Muscle layer of colon (tissue), 2 donors: ENCODE measurements at regions not wholly inside any gene's neighbourhood (a gene's known extent, or its start where the extent isn't known, plus 50 kb on each side); places are given as distances from the start of the nearest gene placed in this dataset.
"Not testable (repeated sequence)": the region's sequence is repeated elsewhere in the genome, so short reads cannot be mapped to it uniquely, and the experiment has no call there.

Experiments used
- H3K27ac ChIP-seq: one replicate; pipeline ENCODE4 v1.7.0; 2013; ENCODE audit warnings: low read depth, mild to moderate bottlenecking, low read length, moderate library complexity
- H3K27me3 ChIP-seq, 2 donors: one replicate each; pipeline ENCODE4 v1.7.0; 2013; ENCODE audit warnings: low read length in 2 of 2, mild to moderate bottlenecking in 2 of 2; ENCODE audit not compliant: insufficient read depth in 2 of 2, control insufficient read depth in 1 of 2
- H3K36me3 ChIP-seq: one replicate; pipeline ENCODE4 v1.7.0; 2013; ENCODE audit warnings: mild to moderate bottlenecking, low read length; ENCODE audit not compliant: insufficient read depth
- H3K4me1 ChIP-seq: one replicate; pipeline ENCODE4 v1.7.0; 2013; ENCODE audit warnings: mild to moderate bottlenecking, low read length; ENCODE audit not compliant: insufficient read depth
- H3K4me3 ChIP-seq, 2 donors: one replicate each; pipeline ENCODE4 v1.7.0; 2013; ENCODE audit warnings: low read length in 2 of 2, low read depth in 1 of 2, mild to moderate bottlenecking in 1 of 2, moderate library complexity in 1 of 2
- H3K9ac ChIP-seq: one replicate; pipeline ENCODE4 v1.7.0; 2013; ENCODE audit warnings: low read length
- H3K9me3 ChIP-seq: one replicate; pipeline ENCODE4 v1.7.0; 2013; ENCODE audit warnings: mild to moderate bottlenecking, low read length
- donor health status: abdominal sarcoma.
- donor health status: Adenocarcinoma of cecum.

- Histone ChIP-seq H3K36me3 (no peaks in the 10 kb centered on the region), H3K9me3 (no peaks in the 10 kb centered on the region), H3K9ac (no peak overlapping the region), H3K4me1 (no peaks in the 10 kb centered on the region), H3K27ac (no peak overlapping the region), H3K27me3 (no peaks in the 10 kb centered on the region), H3K4me3 (no peak overlapping the region)
Observed at GRCh38 chr5:159799701-159800100, 116.6 kb upstream of the ADRA1B start.

- Histone ChIP-seq H3K9me3 (no peaks in the 10 kb centered on the region), H3K4me1 (no peaks in the 10 kb centered on the region), H3K27ac (no peak overlapping the region), H3K36me3 (no peaks in the 10 kb centered on the region), H3K4me3 (no peak overlapping the region), H3K9ac (no peak overlapping the region), H3K27me3 (no peaks in the 10 kb centered on the region)
Observed at GRCh38 chr5:159800131-159800840, 116.0 kb upstream of the ADRA1B start.

GRCh38 chr5:159801303-159801702, 115.0 kb upstream of the ADRA1B start:
- H3K9ac ChIP-seq, result no peak overlapping the region
- no peak overlapping the region for H3K4me3 ChIP-seq
- H3K27me3 ChIP-seq, result no peaks in the 10 kb centered on the region
- H3K27ac ChIP-seq, result no peak overlapping the region
- no peaks in the 10 kb centered on the region for H3K9me3 ChIP-seq
- H3K4me1 ChIP-seq, result no peaks in the 10 kb centered on the region
- H3K36me3 ChIP-seq, result no peaks in the 10 kb centered on the region

- Histone ChIP-seq H3K4me3 (no peak overlapping the region), H3K36me3 (no peaks in the 10 kb centered on the region), H3K27me3 (no peaks in the 10 kb centered on the region), H3K9me3 (no peaks in the 10 kb centered on the region), H3K27ac (no peak overlapping the region), H3K4me1 (no peaks in the 10 kb centered on the region), H3K9ac (no peak overlapping the region)
Observed at GRCh38 chr5:159802661-159803060, 113.6 kb upstream of the ADRA1B start.

GRCh38 chr5:159804121-159804520, 112.2 kb upstream of the ADRA1B start:
- Histone ChIP-seq H3K4me1 (no peaks in the 10 kb centered on the region), H3K36me3 (no peaks in the 10 kb centered on the region), H3K4me3 (no peak overlapping the region), H3K27ac (no peak overlapping the region), H3K9ac (no peak overlapping the region), H3K9me3 (no peaks in the 10 kb centered on the region), H3K27me3 (no peaks in the 10 kb centered on the region)

GRCh38 chr5:159805021-159805420, 111.3 kb upstream of the ADRA1B start:
- H3K27me3 ChIP-seq, result no peaks in the 10 kb centered on the region
- H3K4me3 ChIP-seq, result no peak overlapping the region
- no peak overlapping the region for H3K9ac ChIP-seq
- no peak overlapping the region for H3K27ac ChIP-seq
- H3K9me3 ChIP-seq, result no peaks in the 10 kb centered on the region
- H3K36me3 ChIP-seq, result no peaks in the 10 kb centered on the region
- no peaks in the 10 kb centered on the region for H3K4me1 ChIP-seq

- not testable (repeated sequence) for H3K9ac ChIP-seq, H3K9me3 ChIP-seq, H3K4me1 ChIP-seq, H3K27ac ChIP-seq, H3K4me3 ChIP-seq, H3K36me3 ChIP-seq, H3K27me3 ChIP-seq
Observed at GRCh38 chr5:159807135-159807534, 109.1 kb upstream of the ADRA1B start.

GRCh38 chr5:159807586-159807985, 108.7 kb upstream of the ADRA1B start:
- no peak overlapping the region for H3K4me3 ChIP-seq
- H3K27me3 ChIP-seq, result no peaks in the 10 kb centered on the region
- H3K36me3 ChIP-seq, result no peaks in the 10 kb centered on the region
- H3K27ac ChIP-seq, result no peak overlapping the region
- H3K4me1 ChIP-seq, result no peaks in the 10 kb centered on the region
- H3K9ac ChIP-seq, result no peak overlapping the region
- H3K9me3 ChIP-seq, result no peaks in the 10 kb centered on the region

- Histone ChIP-seq H3K9ac (no peak overlapping the region), H3K27me3 (no peaks in the 10 kb centered on the region), H3K4me1 (no peaks in the 10 kb centered on the region), H3K27ac (no peak overlapping the region), H3K36me3 (no peaks in the 10 kb centered on the region), H3K4me3 (no peak overlapping the region), H3K9me3 (no peaks in the 10 kb centered on the region)
Observed at GRCh38 chr5:159811712-159812111, 104.6 kb upstream of the ADRA1B start.

GRCh38 chr5:159812759-159813158, 103.5 kb upstream of the ADRA1B start:
- H3K9me3 ChIP-seq, H3K9ac ChIP-seq, H3K4me3 ChIP-seq, H3K36me3 ChIP-seq, H3K4me1 ChIP-seq, H3K27me3 ChIP-seq, H3K27ac ChIP-seq: not testable (repeated sequence)

- Histone ChIP-seq H3K9me3 (no peaks in the 10 kb centered on the region), H3K27ac (no peak overlapping the region), H3K9ac (no peak overlapping the region), H3K4me1 (peaks cover 7% of the 10 kb centered on the region), H3K4me3 (no peak overlapping the region), H3K27me3 (no peaks in the 10 kb centered on the region), H3K36me3 (no peaks in the 10 kb centered on the region)
Observed at GRCh38 chr5:159814222-159814621, 102.1 kb upstream of the ADRA1B start.

- no peak overlapping the region for H3K9ac ChIP-seq
- no peak overlapping the region for H3K4me3 ChIP-seq
- H3K4me1 ChIP-seq, result peaks cover 15% of the 10 kb centered on the region
- H3K36me3 ChIP-seq, result no peaks in the 10 kb centered on the region
- no peak overlapping the region for H3K27ac ChIP-seq
- H3K27me3 ChIP-seq, result no peaks in the 10 kb centered on the region
- H3K9me3 ChIP-seq, result no peaks in the 10 kb centered on the region
Observed at GRCh38 chr5:159814805-159815585, 101.3 kb upstream of the ADRA1B start.
